ENCODE measurements at regions not wholly inside any gene's neighbourhood (a gene's known extent, or its start where the extent isn't known, plus 50 kb on each side); places are given as distances from the start of the nearest gene placed in this dataset.

DNA sequence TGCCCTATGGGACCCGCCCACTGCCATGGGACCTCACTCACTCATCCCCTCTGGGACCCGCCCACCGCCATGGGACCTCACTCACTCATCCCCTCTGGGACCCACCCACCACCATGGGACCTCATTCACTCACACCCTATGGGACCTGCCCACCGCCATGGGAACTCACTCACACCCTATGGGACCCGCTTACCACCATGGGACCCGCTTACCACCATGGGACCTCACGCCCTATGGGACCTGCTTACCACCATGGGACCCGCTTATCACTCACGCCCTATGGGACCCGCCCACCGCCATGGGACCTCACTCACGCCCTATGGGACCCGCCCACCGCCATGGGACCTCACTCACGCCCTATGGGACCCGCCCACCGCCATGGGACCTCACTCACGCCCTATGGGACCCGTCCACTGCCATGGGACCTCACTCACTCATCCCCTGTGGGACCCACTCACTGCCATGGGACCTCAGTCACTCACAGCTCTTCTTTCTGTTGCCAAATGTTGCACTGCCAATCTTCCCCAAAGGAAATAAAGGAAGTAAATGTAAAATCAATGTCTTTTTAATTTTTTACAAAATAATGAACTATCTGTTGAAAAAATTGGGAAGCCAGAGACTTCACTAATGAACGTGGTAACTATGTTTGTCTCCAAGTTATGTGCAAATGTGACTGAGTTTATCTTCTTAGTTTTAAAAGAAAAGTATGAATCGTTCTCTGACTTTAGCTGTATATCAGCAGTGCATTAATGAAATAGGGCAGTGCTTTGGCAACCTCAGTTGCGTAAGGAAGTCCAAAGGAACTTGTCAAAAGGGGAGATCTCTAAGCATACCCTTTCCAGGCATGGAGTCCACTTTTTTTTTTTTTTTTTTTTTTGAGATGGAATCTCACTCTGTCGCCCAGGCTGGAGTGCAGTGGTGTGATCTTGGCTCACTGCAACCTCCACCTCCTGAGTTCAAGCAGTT lies 101.5 kb upstream of the MGAT5 start:
- TF ChIP-seq, protein P1, sequence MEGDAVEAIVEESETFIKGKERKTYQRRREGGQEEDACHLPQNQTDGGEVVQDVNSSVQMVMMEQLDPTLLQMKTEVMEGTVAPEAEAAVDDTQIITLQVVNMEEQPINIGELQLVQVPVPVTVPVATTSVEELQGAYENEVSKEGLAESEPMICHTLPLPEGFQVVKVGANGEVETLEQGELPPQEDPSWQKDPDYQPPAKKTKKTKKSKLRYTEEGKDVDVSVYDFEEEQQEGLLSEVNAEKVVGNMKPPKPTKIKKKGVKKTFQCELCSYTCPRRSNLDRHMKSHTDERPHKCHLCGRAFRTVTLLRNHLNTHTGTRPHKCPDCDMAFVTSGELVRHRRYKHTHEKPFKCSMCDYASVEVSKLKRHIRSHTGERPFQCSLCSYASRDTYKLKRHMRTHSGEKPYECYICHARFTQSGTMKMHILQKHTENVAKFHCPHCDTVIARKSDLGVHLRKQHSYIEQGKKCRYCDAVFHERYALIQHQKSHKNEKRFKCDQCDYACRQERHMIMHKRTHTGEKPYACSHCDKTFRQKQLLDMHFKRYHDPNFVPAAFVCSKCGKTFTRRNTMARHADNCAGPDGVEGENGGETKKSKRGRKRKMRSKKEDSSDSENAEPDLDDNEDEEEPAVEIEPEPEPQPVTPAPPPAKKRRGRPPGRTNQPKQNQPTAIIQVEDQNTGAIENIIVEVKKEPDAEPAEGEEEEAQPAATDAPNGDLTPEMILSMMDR (IDR thresholded peaks at IDR 0.05): no peak
- TF ChIP-seq POLR2A (IDR thresholded peaks at IDR 0.05; ENCODE audit: low read depth): no peak

Data from esophagus muscularis mucosa (tissue), 3 donors.